ENCODE measurements at regions not wholly inside any gene's neighbourhood (a gene's known extent, or its start where the extent isn't known, plus 50 kb on each side); places are given as distances from the start of the nearest gene placed in this dataset.

DNA sequence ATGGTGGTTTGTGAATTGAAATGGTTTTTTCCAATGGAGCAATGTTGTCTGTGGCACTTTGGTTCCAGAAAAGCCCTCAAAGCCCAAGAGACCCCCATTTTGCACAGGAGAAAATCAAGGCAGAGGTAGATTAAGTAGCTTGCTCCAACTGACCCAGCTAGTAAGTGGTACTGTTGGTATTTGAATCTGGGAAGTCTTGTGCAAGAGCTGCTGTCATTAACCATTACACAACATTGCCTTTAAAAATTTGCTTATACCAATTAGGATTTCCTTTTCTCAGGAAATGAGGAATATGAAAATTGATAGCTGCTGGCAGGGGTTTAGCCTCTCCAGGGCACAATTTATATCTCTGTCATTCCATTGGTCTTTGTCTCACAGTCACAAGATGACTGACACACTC, 102.4 kb upstream of the UBE3A start:
- BruUV-seq (replicated peaks): no TSS peak

More for the DNA sequence above, 102.4 kb upstream of the UBE3A start:
- dilution Hi-C loops (cut with MboI; ENCODE audit: extremely low pct_ligation_motif_present, low sequenced_read_pairs): no loop called here
- intact Hi-C loops (cut with micrococcal nuclease): no loop called here
- TF ChIP-seq FOS (IDR thresholded peaks at IDR 0.05; ENCODE audit: borderline replicate concordance, insufficient read depth, low read length) (no peak), POLR2AphosphoS5 (IDR thresholded peaks at IDR 0.05; ENCODE audit: insufficient read depth, low read depth, low read length) (no peak), EZH2 (IDR thresholded peaks at IDR 0.05; ENCODE audit: borderline replicate concordance, low read depth, low read length, severe bottlenecking) (no peak), POLR2A (IDR thresholded peaks at IDR 0.05; ENCODE audit: low read depth, low read length) (no peak), GATA2 (IDR thresholded peaks at IDR 0.05; ENCODE audit: insufficient read depth, insufficient read length, low read depth, low read length) (no peak), JUN (IDR thresholded peaks at IDR 0.05; ENCODE audit: borderline replicate concordance, insufficient read depth, insufficient read length, low read depth) (no peak), MYC (IDR thresholded peaks at IDR 0.05; ENCODE audit: low read depth, low read length) (no peak)
- TF ChIP-seq, protein P1, sequence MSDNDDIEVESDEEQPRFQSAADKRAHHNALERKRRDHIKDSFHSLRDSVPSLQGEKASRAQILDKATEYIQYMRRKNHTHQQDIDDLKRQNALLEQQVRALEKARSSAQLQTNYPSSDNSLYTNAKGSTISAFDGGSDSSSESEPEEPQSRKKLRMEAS (IDR thresholded peaks at IDR 0.05; ENCODE audit: insufficient read depth, insufficient read length): no peak
- TF ChIP-seq, protein P2, sequence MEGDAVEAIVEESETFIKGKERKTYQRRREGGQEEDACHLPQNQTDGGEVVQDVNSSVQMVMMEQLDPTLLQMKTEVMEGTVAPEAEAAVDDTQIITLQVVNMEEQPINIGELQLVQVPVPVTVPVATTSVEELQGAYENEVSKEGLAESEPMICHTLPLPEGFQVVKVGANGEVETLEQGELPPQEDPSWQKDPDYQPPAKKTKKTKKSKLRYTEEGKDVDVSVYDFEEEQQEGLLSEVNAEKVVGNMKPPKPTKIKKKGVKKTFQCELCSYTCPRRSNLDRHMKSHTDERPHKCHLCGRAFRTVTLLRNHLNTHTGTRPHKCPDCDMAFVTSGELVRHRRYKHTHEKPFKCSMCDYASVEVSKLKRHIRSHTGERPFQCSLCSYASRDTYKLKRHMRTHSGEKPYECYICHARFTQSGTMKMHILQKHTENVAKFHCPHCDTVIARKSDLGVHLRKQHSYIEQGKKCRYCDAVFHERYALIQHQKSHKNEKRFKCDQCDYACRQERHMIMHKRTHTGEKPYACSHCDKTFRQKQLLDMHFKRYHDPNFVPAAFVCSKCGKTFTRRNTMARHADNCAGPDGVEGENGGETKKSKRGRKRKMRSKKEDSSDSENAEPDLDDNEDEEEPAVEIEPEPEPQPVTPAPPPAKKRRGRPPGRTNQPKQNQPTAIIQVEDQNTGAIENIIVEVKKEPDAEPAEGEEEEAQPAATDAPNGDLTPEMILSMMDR (IDR thresholded peaks at IDR 0.05; ENCODE audit: extremely low read depth in 1 of 2, insufficient read depth in 1 of 2, low read depth in 1 of 2, low read length in 2 of 2): no peak
- Histone ChIP-seq H3K36me3 (ENCODE audit: control insufficient read depth in 2 of 2, extremely low read depth in 1 of 2, insufficient read depth in 2 of 2, low read length in 2 of 2) (no peaks in the 10 kb centered on the region), H2AFZ (ENCODE audit: low read depth, low read length) (no peak overlapping the region), H3K4me3 (replicated peaks in 1 of 3; ENCODE audit: insufficient read depth in 1 of 3, low read depth in 1 of 3, low read length in 3 of 3) (no peak overlapping the region), H3K27ac (ENCODE audit: insufficient read depth, low read depth, low read length) (no peak overlapping the region), H3K9ac (replicated peaks; ENCODE audit: extremely low read depth, insufficient read depth, low read length) (no peak overlapping the region), H3K9me3 (replicated peaks; ENCODE audit: control insufficient read depth, insufficient read depth, low read length) (peaks cover 2% of the 10 kb centered on the region), H3K4me1 (ENCODE audit: control insufficient read depth, extremely low read depth, insufficient read depth, low read length) (no peaks in the 10 kb centered on the region), H3K27me3 (ENCODE audit: control insufficient read depth in 2 of 2, insufficient read depth in 2 of 2, low read length in 2 of 2) (no peaks in the 10 kb centered on the region), H3K9me1 (replicated peaks; ENCODE audit: control insufficient read depth, extremely low read depth, insufficient read depth, low read length) (no peaks in the 10 kb centered on the region), H3K4me2 (ENCODE audit: insufficient read depth, low read length) (no peak overlapping the region), H4K20me1 (replicated peaks; ENCODE audit: control insufficient read depth, extremely low read depth, insufficient read depth, low read length) (no peaks in the 10 kb centered on the region), H3K79me2 (ENCODE audit: control insufficient read depth, insufficient read depth, low read length) (no peaks in the 10 kb centered on the region)
- DNase-seq (ENCODE audit: low read depth, low spot score) (no peak), FAIRE-seq (no peak)
- ChIA-PET POLR2A (no interaction called here), CTCF (no interaction called here)
